ENCODE measurements at regions not wholly inside any gene's neighbourhood (a gene's known extent, or its start where the extent isn't known, plus 50 kb on each side); places are given as distances from the start of the nearest gene placed in this dataset.

DNA sequence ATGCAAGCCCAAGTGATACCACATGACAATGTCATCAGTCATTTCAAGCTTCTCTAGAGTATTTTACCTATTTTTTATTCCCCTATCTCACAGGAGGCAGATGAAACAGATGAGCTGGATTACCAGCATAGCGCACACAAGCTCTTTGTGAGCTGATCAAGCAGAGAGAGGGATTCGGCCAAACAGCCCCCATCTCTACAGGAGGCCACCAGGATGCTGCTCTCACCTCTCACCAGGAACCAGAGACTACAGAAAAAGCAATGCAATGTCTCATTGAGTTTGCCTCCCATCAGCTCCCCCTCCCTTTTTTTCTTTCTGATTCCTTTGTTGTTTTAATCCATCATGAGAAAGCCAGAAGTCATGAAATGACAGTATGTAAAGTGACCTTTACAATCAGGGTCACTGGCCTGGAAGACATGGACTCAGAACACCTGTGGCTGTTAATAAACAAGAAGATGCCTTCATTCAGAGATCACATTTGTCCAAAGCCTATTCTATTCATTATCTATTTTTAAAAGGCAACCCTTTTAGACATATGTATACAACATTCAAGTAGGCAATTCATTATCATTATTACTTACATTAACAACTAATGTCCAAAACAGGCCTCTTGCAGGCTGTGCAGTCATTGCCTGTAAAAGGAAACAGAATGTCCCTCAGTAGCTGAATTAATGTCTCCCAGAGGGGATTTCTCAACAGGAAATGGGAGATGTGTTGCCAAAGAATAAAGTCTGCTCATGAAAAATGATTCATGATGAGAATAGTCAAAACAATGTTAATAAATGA, 656.6 kb downstream of the TBC1D4 start:
- H3K27ac ChIP-seq (ENCODE audit: low read depth, low read length), result no peak overlapping the region
- no peaks in the 10 kb centered on the region for H4K20me1 ChIP-seq (ENCODE audit: control insufficient read depth, insufficient read depth, low read depth, low read length)
- H3K4me3 ChIP-seq (ENCODE audit: low read length), result no peak overlapping the region

DNA sequence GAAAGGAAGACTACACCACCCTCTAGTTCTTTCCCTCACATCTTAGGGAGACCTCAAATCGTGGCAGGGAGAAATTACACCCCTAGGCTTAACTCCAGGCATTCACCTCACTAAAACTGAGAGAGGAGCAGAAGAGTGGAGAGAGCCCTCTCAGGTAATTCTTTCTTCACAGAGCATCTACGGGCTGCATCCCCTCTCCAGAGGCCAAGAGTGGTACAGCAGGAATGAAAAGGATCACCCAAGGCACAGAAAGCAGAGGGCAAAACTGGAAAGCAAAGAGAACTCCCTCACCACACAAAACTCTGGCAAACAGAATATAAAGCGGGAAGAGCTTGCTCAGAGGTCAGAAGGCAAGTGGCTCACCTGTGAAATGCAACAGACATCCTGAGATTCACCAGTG, 661.2 kb downstream of the TBC1D4 start:
- H4K20me1 ChIP-seq (ENCODE audit: control insufficient read depth, insufficient read depth, low read depth, low read length), result no peaks in the 10 kb centered on the region
- H3K79me2 ChIP-seq (ENCODE audit: control insufficient read depth, low read length), result no peaks in the 10 kb centered on the region
- H3F3A ChIP-seq (ENCODE audit: control insufficient read depth, insufficient read depth), result no peaks in the 10 kb centered on the region
- H3K4me1 ChIP-seq (ENCODE audit: control insufficient read depth, low read length), result no peaks in the 10 kb centered on the region
- TF ChIP-seq, protein P1, sequence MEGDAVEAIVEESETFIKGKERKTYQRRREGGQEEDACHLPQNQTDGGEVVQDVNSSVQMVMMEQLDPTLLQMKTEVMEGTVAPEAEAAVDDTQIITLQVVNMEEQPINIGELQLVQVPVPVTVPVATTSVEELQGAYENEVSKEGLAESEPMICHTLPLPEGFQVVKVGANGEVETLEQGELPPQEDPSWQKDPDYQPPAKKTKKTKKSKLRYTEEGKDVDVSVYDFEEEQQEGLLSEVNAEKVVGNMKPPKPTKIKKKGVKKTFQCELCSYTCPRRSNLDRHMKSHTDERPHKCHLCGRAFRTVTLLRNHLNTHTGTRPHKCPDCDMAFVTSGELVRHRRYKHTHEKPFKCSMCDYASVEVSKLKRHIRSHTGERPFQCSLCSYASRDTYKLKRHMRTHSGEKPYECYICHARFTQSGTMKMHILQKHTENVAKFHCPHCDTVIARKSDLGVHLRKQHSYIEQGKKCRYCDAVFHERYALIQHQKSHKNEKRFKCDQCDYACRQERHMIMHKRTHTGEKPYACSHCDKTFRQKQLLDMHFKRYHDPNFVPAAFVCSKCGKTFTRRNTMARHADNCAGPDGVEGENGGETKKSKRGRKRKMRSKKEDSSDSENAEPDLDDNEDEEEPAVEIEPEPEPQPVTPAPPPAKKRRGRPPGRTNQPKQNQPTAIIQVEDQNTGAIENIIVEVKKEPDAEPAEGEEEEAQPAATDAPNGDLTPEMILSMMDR (IDR thresholded peaks at IDR 0.05; ENCODE audit: low read depth, low read length, poor library complexity, severe bottlenecking), result no peak
- TF ChIP-seq EZH2phosphoT487 (IDR thresholded peaks at IDR 0.05; ENCODE audit: borderline replicate concordance, low read length), result no peak
- no peak overlapping the region for H3K4me3 ChIP-seq (ENCODE audit: low read length)
- no peaks in the 10 kb centered on the region for H3K9me3 ChIP-seq (ENCODE audit: control insufficient read depth, insufficient read depth, low read length)
- H3K36me3 ChIP-seq (ENCODE audit: control insufficient read depth, low read length), result no peaks in the 10 kb centered on the region
- H3K27ac ChIP-seq (ENCODE audit: low read depth, low read length), result no peak overlapping the region
- no peaks in the 10 kb centered on the region for H3K27me3 ChIP-seq (ENCODE audit: control insufficient read depth, low read length)
- no peak overlapping the region for H3K4me2 ChIP-seq (ENCODE audit: low read length)
- H3K9me2 ChIP-seq (replicated peaks; ENCODE audit: control insufficient read depth, low read length), result no peaks in the 10 kb centered on the region

More for the DNA sequence above, 656.6 kb downstream of the TBC1D4 start:
- Histone ChIP-seq H3K27me3 (ENCODE audit: control insufficient read depth, low read length) (no peaks in the 10 kb centered on the region), H3K9me2 (replicated peaks; ENCODE audit: control insufficient read depth, low read length) (no peaks in the 10 kb centered on the region), H3F3A (ENCODE audit: control insufficient read depth, insufficient read depth) (no peaks in the 10 kb centered on the region), H3K4me2 (ENCODE audit: low read length) (no peak overlapping the region), H3K36me3 (ENCODE audit: control insufficient read depth, low read length) (no peaks in the 10 kb centered on the region), H3K9me3 (ENCODE audit: control insufficient read depth, insufficient read depth, low read length) (no peaks in the 10 kb centered on the region), H3K4me1 (ENCODE audit: control insufficient read depth, low read length) (no peaks in the 10 kb centered on the region), H3K79me2 (ENCODE audit: control insufficient read depth, low read length) (no peaks in the 10 kb centered on the region)
- TF ChIP-seq, protein P1 (IDR thresholded peaks at IDR 0.05; ENCODE audit: low read depth, low read length, poor library complexity, severe bottlenecking), result no peak
- no peak for TF ChIP-seq EZH2phosphoT487 (IDR thresholded peaks at IDR 0.05; ENCODE audit: borderline replicate concordance, low read length)

DNA sequence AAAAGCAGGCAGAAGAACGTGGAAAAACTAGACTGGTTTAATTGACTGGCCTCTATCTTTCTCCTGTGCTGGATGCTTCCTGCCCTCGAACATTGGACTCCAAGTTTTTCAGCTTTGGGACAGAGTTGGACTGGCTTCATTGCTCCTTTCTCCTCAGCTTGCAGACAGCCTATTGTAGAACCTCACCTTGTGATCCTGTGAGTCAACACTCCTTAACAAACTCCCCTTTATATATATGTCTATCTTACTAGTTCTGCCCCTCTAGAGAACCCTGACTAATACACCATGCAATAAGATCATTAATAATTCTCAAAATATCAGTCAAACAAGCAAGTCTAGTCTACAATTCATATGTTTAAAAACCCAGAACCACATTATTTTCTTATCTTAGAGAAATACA, 662.4 kb downstream of the TBC1D4 start:
- H3K9me3 ChIP-seq (ENCODE audit: control insufficient read depth, insufficient read depth, low read length), result no peaks in the 10 kb centered on the region

More for the DNA sequence above, 662.4 kb downstream of the TBC1D4 start:
- no peaks in the 10 kb centered on the region for H3K27me3 ChIP-seq (ENCODE audit: control insufficient read depth, low read length)
- no peaks in the 10 kb centered on the region for H3F3A ChIP-seq (ENCODE audit: control insufficient read depth, insufficient read depth)
- H3K79me2 ChIP-seq (ENCODE audit: control insufficient read depth, low read length), result no peaks in the 10 kb centered on the region
- H3K9me2 ChIP-seq (replicated peaks; ENCODE audit: control insufficient read depth, low read length), result no peaks in the 10 kb centered on the region
- H3K4me3 ChIP-seq (ENCODE audit: low read length), result no peak overlapping the region
- H3K27ac ChIP-seq (ENCODE audit: low read depth, low read length), result no peak overlapping the region
- TF ChIP-seq, protein P1 (IDR thresholded peaks at IDR 0.05; ENCODE audit: low read depth, low read length, poor library complexity, severe bottlenecking), result no peak
- H3K4me1 ChIP-seq (ENCODE audit: control insufficient read depth, low read length), result no peaks in the 10 kb centered on the region
- H3K36me3 ChIP-seq (ENCODE audit: control insufficient read depth, low read length), result no peaks in the 10 kb centered on the region
- H3K4me2 ChIP-seq (ENCODE audit: low read length), result no peak overlapping the region
- no peaks in the 10 kb centered on the region for H4K20me1 ChIP-seq (ENCODE audit: control insufficient read depth, insufficient read depth, low read depth, low read length)
